ENCODE measurements at regions not wholly inside any gene's neighbourhood (a gene's known extent, or its start where the extent isn't known, plus 50 kb on each side); places are given as distances from the start of the nearest gene placed in this dataset.

DNA sequence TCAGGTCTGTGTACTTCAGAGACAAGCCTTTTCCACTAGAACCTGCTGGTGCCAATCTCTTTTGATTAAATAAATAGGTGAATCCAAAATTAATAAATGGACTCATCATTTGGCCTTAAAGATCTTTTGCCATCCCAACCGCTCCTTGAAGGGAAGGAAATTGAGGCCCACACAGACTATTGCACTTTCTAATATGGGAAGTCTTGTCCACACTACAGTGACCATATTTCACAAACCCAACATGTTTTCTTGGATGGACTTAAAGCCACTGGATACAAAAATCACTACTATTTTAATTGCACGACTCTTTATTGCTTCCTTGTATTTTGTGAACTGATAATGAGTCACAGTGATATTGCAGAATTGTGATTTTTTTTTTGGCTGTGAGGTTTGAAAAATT is 135.0 kb downstream of the DIRAS2 start:
- no peaks in the 10 kb centered on the region for H3K36me3 ChIP-seq (ENCODE audit: insufficient read depth, low read length, poor library complexity, severe bottlenecking)
- no peaks in the 10 kb centered on the region for H3K9me3 ChIP-seq (ENCODE audit: low read depth, low read length, poor library complexity, severe bottlenecking)
- intact Hi-C loops (cut with micrococcal nuclease; ENCODE audit: unreplicated experiment), result no loop called here
- H3K4me3 ChIP-seq (ENCODE audit: low read depth, low read length, poor library complexity, severe bottlenecking), result no peak overlapping the region
- no peak overlapping the region for H3K27ac ChIP-seq (ENCODE audit: low read depth, low read length, poor library complexity, severe bottlenecking)
- H3K4me1 ChIP-seq (ENCODE audit: insufficient read depth, low read length, poor library complexity, severe bottlenecking), result no peaks in the 10 kb centered on the region
- H3K27me3 ChIP-seq (replicated peaks; ENCODE audit: insufficient read depth, low read depth, low read length, poor library complexity), result no peaks in the 10 kb centered on the region
- BruUV-seq (replicated peaks), result no TSS peak
- TF ChIP-seq, protein P1, sequence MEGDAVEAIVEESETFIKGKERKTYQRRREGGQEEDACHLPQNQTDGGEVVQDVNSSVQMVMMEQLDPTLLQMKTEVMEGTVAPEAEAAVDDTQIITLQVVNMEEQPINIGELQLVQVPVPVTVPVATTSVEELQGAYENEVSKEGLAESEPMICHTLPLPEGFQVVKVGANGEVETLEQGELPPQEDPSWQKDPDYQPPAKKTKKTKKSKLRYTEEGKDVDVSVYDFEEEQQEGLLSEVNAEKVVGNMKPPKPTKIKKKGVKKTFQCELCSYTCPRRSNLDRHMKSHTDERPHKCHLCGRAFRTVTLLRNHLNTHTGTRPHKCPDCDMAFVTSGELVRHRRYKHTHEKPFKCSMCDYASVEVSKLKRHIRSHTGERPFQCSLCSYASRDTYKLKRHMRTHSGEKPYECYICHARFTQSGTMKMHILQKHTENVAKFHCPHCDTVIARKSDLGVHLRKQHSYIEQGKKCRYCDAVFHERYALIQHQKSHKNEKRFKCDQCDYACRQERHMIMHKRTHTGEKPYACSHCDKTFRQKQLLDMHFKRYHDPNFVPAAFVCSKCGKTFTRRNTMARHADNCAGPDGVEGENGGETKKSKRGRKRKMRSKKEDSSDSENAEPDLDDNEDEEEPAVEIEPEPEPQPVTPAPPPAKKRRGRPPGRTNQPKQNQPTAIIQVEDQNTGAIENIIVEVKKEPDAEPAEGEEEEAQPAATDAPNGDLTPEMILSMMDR (conservative IDR thresholded peaks at IDR 0.05; ENCODE audit: low read depth, low read length), result no peak
- TF ChIP-seq EZH2 (IDR thresholded peaks at IDR 0.05; ENCODE audit: borderline replicate concordance, low read depth, low read length, poor library complexity, severe bottlenecking), result no peak
- DNase-seq (ENCODE audit: low spot score), result no peak
- ChIA-PET POLR2A (ENCODE audit: low non-redundant PET) (no interaction called here), CTCF (no interaction called here)

DNA sequence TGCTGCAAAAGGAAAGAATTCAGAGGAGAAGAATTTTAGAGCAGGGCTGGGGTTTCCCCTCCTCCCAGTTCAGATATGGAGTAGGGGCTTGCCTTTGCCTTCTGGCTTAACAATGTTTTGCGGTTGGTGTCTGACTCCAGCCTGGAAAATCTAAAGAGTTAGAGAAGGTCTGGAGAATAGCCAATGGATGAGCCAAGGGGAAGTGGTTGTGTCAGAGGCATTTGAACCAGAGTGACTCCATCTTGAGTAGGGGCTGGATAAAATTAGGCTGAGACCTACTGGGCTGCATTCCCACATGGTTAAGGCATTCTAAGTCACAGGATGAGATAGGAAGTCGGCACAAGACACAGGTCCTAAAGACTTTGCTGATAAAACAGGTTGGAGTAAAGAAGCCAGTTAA is 133.7 kb downstream of the DIRAS2 start:
- intact Hi-C loops (cut with micrococcal nuclease; ENCODE audit: unreplicated experiment), result no loop called here
- H3K36me3 ChIP-seq (ENCODE audit: insufficient read depth, low read length, poor library complexity, severe bottlenecking), result no peaks in the 10 kb centered on the region
- H3K4me3 ChIP-seq (ENCODE audit: low read depth, low read length, poor library complexity, severe bottlenecking), result no peak overlapping the region
- ChIA-PET POLR2A (ENCODE audit: low non-redundant PET) (no interaction called here), CTCF (no interaction called here)
- H3K27ac ChIP-seq (ENCODE audit: low read depth, low read length, poor library complexity, severe bottlenecking), result no peak overlapping the region
- H3K27me3 ChIP-seq (replicated peaks; ENCODE audit: insufficient read depth, low read depth, low read length, poor library complexity), result no peaks in the 10 kb centered on the region
- H3K9me3 ChIP-seq (ENCODE audit: low read depth, low read length, poor library complexity, severe bottlenecking), result no peaks in the 10 kb centered on the region
- DNase-seq (ENCODE audit: low spot score), result no peak
- TF ChIP-seq, protein P1 (conservative IDR thresholded peaks at IDR 0.05; ENCODE audit: low read depth, low read length), result no peak
- no peak for TF ChIP-seq EZH2 (IDR thresholded peaks at IDR 0.05; ENCODE audit: borderline replicate concordance, low read depth, low read length, poor library complexity, severe bottlenecking)
- no peaks in the 10 kb centered on the region for H3K4me1 ChIP-seq (ENCODE audit: insufficient read depth, low read length, poor library complexity, severe bottlenecking)
- no TSS peak for BruUV-seq (replicated peaks)

DNA sequence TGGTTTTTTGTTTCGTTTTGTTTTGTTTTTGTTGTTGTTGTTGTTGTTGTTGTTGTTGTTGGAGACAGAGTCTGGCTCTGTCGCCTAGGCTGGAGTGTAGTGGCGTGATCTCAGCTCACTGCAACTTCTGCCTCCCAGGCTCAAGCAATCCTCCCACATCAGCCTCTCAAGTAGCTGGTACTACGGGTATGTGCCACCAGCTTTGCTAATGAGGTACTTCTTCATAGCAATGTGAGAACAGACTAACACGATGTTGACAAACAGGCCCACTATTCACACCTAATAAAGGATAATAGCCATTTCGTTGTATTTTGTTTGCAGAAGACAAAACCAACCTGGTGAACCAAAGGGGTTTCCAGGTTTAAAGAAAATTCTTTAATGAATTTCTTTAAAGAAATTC is 130.9 kb downstream of the DIRAS2 start:
- no TSS peak for BruUV-seq (replicated peaks)
- intact Hi-C loops (cut with micrococcal nuclease; ENCODE audit: unreplicated experiment), result no loop called here
- H3K9me3 ChIP-seq (ENCODE audit: low read depth, low read length, poor library complexity, severe bottlenecking), result no peaks in the 10 kb centered on the region
- DNase-seq (ENCODE audit: low spot score), result no peak
- H3K4me1 ChIP-seq (ENCODE audit: insufficient read depth, low read length, poor library complexity, severe bottlenecking), result no peaks in the 10 kb centered on the region
- TF ChIP-seq EZH2 (IDR thresholded peaks at IDR 0.05; ENCODE audit: borderline replicate concordance, low read depth, low read length, poor library complexity, severe bottlenecking), result no peak
- TF ChIP-seq, protein P1 (conservative IDR thresholded peaks at IDR 0.05; ENCODE audit: low read depth, low read length), result no peak
- ChIA-PET CTCF (no interaction called here), POLR2A (ENCODE audit: low non-redundant PET) (no interaction called here)
- no peaks in the 10 kb centered on the region for H3K27me3 ChIP-seq (replicated peaks; ENCODE audit: insufficient read depth, low read depth, low read length, poor library complexity)
- H3K4me3 ChIP-seq (ENCODE audit: low read depth, low read length, poor library complexity, severe bottlenecking), result no peak overlapping the region
- no peaks in the 10 kb centered on the region for H3K36me3 ChIP-seq (ENCODE audit: insufficient read depth, low read length, poor library complexity, severe bottlenecking)
- no peak overlapping the region for H3K27ac ChIP-seq (ENCODE audit: low read depth, low read length, poor library complexity, severe bottlenecking)
